Aorta (tissue), 5 donors: ENCODE measurements at regions not wholly inside any gene's neighbourhood (a gene's known extent, or its start where the extent isn't known, plus 50 kb on each side); places are given as distances from the start of the nearest gene placed in this dataset.

Source experiments
- ATAC-seq: fragments of 200-7000 bp; cut with Tn5 transposase; one replicate; pipeline ENCODE4 v1.9.1; 2022; ENCODE audit warnings: moderate library complexity; ENCODE audit not compliant: low FRiP score
- DNase-seq, 2 donors: peaks; one replicate each; pipeline ENCODE4 v3.0.0-alpha.2; 2020
- H3K27ac ChIP-seq, 2 donors: one replicate each; pipeline ENCODE4 v1.5.1; 2013; ENCODE audit warnings: low read length in 2 of 2, mild to moderate bottlenecking in 2 of 2, moderate library complexity in 2 of 2, control low read depth in 1 of 2, inconsistent platforms in 1 of 2, low read depth in 1 of 2
- H3K27me3 ChIP-seq, 2 donors: one replicate each; pipeline ENCODE4 v1.6.1; 2013; ENCODE audit warnings: control low read depth in 1 of 2, low read length in 1 of 2, mild to moderate bottlenecking in 1 of 2, moderate library complexity in 1 of 2; ENCODE audit not compliant: insufficient read depth in 2 of 2, control insufficient read depth in 1 of 2
- H3K36me3 ChIP-seq, 2 donors: one replicate each; pipeline ENCODE4 v1.6.1; 2013; ENCODE audit warnings: control low read depth in 1 of 2, low read length in 1 of 2, mild to moderate bottlenecking in 1 of 2; ENCODE audit not compliant: insufficient read depth in 2 of 2, control insufficient read depth in 1 of 2
- H3K4me1 ChIP-seq, 2 donors: one replicate each; pipeline ENCODE4 v1.6.1; 2013; ENCODE audit warnings: low read length in 2 of 2, control low read depth in 1 of 2, mild to moderate bottlenecking in 1 of 2, moderate library complexity in 1 of 2; ENCODE audit not compliant: insufficient read depth in 2 of 2, control insufficient read depth in 1 of 2
- H3K4me3 ChIP-seq, 2 donors: one replicate each; pipeline ENCODE4 v1.5.1; 2013; ENCODE audit warnings: low read length in 2 of 2, control low read depth in 1 of 2, mild to moderate bottlenecking in 1 of 2
- H3K9me3 ChIP-seq: one replicate; pipeline ENCODE4 v1.6.1; 2013; ENCODE audit warnings: mild to moderate bottlenecking, low read length; ENCODE audit not compliant: control insufficient read depth
- WGBS, 2 donors: extraction: QIAGEN DNeasy Blood & Tissue Kit; methylation state at CpG; one replicate each; pipeline ENCODE4 v1.1.7; 2013; 5-methylcytosine and 5-hydroxymethylcytosine counted together
- intact Hi-C, 2 donors: fragments of 100-400 bp; cut with DNase I; formaldehyde crosslinking; loops; one replicate each; pipeline versions ENCODE4 v1.14.2 to v1.15.0; 2022
- donor health status: healthy with polysubstance abuse.
- donor health status: Bipolar disorder and iron deficiency.
- donor health status: DM: no; HTN: no; CAD: no.
- donor health status: DM: no; HTN: no; CAD: no.
- donor health status: DM: yes; HTN: yes; CAD: no.

- 80 to 84% methylated on average over 3 of the region's 3 CpGs for WGBS, 2 donors
- H3K36me3 ChIP-seq, result no peaks in the 10 kb centered on the region
- no peaks in the 10 kb centered on the region for H3K4me1 ChIP-seq
- H3K9me3 ChIP-seq, result no peaks in the 10 kb centered on the region
- no peaks in the 10 kb centered on the region for H3K27me3 ChIP-seq
- intact Hi-C loops, result no loop called here
- no peak overlapping the region for H3K27ac ChIP-seq
- no peak for DNase-seq
- ATAC-seq, result no peak
- H3K4me3 ChIP-seq, result no peak overlapping the region
Observed at GRCh38 chr6:147906361-147906760, 397.9 kb downstream of the SAMD5 start.

GRCh38 chr6:147909640-147910039, 401.1 kb downstream of the SAMD5 start:
- H3K9me3 ChIP-seq, result no peaks in the 10 kb centered on the region
- ATAC-seq (no peak), DNase-seq (no peak)
- intact Hi-C loops, result no loop called here
- H3K36me3 ChIP-seq, result no peaks in the 10 kb centered on the region
- H3K4me1 ChIP-seq, result no peaks in the 10 kb centered on the region
- WGBS, 2 donors, result 89 to 93% methylated on average over 7 of the region's 7 CpGs
- H3K27ac ChIP-seq, result no peak overlapping the region
- H3K4me3 ChIP-seq, result no peak overlapping the region
- H3K27me3 ChIP-seq, result no peaks in the 10 kb centered on the region

GRCh38 chr6:147910281-147910680, 401.8 kb downstream of the SAMD5 start:
- no peak for ATAC-seq

GRCh38 chr6:147911057-147911456, 402.6 kb downstream of the SAMD5 start:
- no peak for ATAC-seq

More at GRCh38 chr6:147910281-147910680, 401.8 kb downstream of the SAMD5 start:
- DNase-seq, result no peak
- H3K4me3 ChIP-seq, result no peak overlapping the region
- 92 to 93% methylated on average over 9 of the region's 9 CpGs for WGBS, 2 donors
- H3K27ac ChIP-seq, result no peak overlapping the region
- no peaks in the 10 kb centered on the region for H3K27me3 ChIP-seq
- no peaks in the 10 kb centered on the region for H3K36me3 ChIP-seq
- intact Hi-C loops, result no loop called here
- H3K9me3 ChIP-seq, result no peaks in the 10 kb centered on the region
- H3K4me1 ChIP-seq, result no peaks in the 10 kb centered on the region

GRCh38 chr6:147911686-147912085, 403.2 kb downstream of the SAMD5 start:
- no peaks in the 10 kb centered on the region for H3K36me3 ChIP-seq
- DNase-seq (no peak), ATAC-seq (no peak)
- H3K9me3 ChIP-seq, result no peaks in the 10 kb centered on the region
- no peaks in the 10 kb centered on the region for H3K4me1 ChIP-seq
- intact Hi-C loops, result no loop called here
- H3K27me3 ChIP-seq, result no peaks in the 10 kb centered on the region
- no peak overlapping the region for H3K27ac ChIP-seq
- H3K4me3 ChIP-seq, result no peak overlapping the region
- WGBS, 2 donors, result 88 to 91% methylated on average over 2 of the region's 2 CpGs

More at GRCh38 chr6:147911057-147911456, 402.6 kb downstream of the SAMD5 start:
- Histone ChIP-seq H3K27me3 (no peaks in the 10 kb centered on the region), H3K4me3 (no peak overlapping the region), H3K9me3 (no peaks in the 10 kb centered on the region), H3K36me3 (no peaks in the 10 kb centered on the region), H3K27ac (no peak overlapping the region), H3K4me1 (no peaks in the 10 kb centered on the region)
- DNase-seq, result no peak
- intact Hi-C loops, result no loop called here
- 98% methylated on average over 3 of the region's 3 CpGs for WGBS, 2 donors

- intact Hi-C loops, result no loop called here
- no peak for DNase-seq
- Histone ChIP-seq H3K27me3 (peaks cover 0 to 2% of the 10 kb centered on the region in 2 donors), H3K4me3 (no peak overlapping the region), H3K9me3 (no peaks in the 10 kb centered on the region), H3K27ac (no peak overlapping the region), H3K4me1 (no peaks in the 10 kb centered on the region), H3K36me3 (no peaks in the 10 kb centered on the region)
- 60 to 61% methylated on average over 7 of the region's 7 CpGs for WGBS, 2 donors
- ATAC-seq, result no peak
Observed at GRCh38 chr6:147922799-147923198, 414.3 kb downstream of the SAMD5 start.

GRCh38 chr6:147924598-147924997, 416.1 kb downstream of the SAMD5 start:
- intact Hi-C loops, result no loop called here
- no peaks in the 10 kb centered on the region for H3K36me3 ChIP-seq
- WGBS, 2 donors, result 92 to 100% methylated on average over 1 of the region's 1 CpG
- no peak for ATAC-seq
- no peak overlapping the region for H3K27ac ChIP-seq
- no peak overlapping the region for H3K4me3 ChIP-seq
- peaks cover 1% of the 10 kb centered on the region for H3K9me3 ChIP-seq
- peaks cover 0 to 3% of the 10 kb centered on the region in 2 donors for H3K27me3 ChIP-seq
- H3K4me1 ChIP-seq, result no peaks in the 10 kb centered on the region
- no peak for DNase-seq

GRCh38 chr6:147925826-147926225, 416.8 kb upstream of the SASH1 start:
- peaks cover 1% of the 10 kb centered on the region for H3K9me3 ChIP-seq
- WGBS, 2 donors, result 85 to 94% methylated on average over 1 of the region's 1 CpG
- peaks cover 0 to 3% of the 10 kb centered on the region in 2 donors for H3K27me3 ChIP-seq
- H3K36me3 ChIP-seq, result no peaks in the 10 kb centered on the region
- intact Hi-C loops, result no loop called here
- no peak for ATAC-seq
- no peak overlapping the region for H3K4me3 ChIP-seq
- DNase-seq, result no peak
- H3K27ac ChIP-seq, result no peak overlapping the region
- H3K4me1 ChIP-seq, result no peaks in the 10 kb centered on the region

GRCh38 chr6:147930745-147931144, 411.9 kb upstream of the SASH1 start:
- 88 to 89% methylated on average over 4 of the region's 4 CpGs for WGBS, 2 donors
- ATAC-seq, result no peak
- DNase-seq, result no peak

More at GRCh38 chr6:147930745-147931144, 411.9 kb upstream of the SASH1 start:
- Histone ChIP-seq H3K9me3 (peaks cover 1% of the 10 kb centered on the region), H3K4me1 (peaks cover 0 to 1% of the 10 kb centered on the region in 2 donors), H3K4me3 (no peak overlapping the region), H3K27me3 (peaks cover 0 to 3% of the 10 kb centered on the region in 2 donors), H3K36me3 (no peaks in the 10 kb centered on the region), H3K27ac (no peak overlapping the region)
- intact Hi-C loops, result no loop called here
